GM21723 (cell line): ENCODE measurements at regions not wholly inside any gene's neighbourhood (a gene's known extent, or its start where the extent isn't known, plus 50 kb on each side); places are given as distances from the start of the nearest gene placed in this dataset.

ENCODE experiments used
- ATAC-seq: cut with Tn5 transposase; IDR thresholded peaks from one replicate; pipeline ENCODE4 v1.9.1; 2021; ENCODE audit warnings: mild to moderate bottlenecking, moderate library complexity; ENCODE audit not compliant: unreplicated experiment

DNA sequence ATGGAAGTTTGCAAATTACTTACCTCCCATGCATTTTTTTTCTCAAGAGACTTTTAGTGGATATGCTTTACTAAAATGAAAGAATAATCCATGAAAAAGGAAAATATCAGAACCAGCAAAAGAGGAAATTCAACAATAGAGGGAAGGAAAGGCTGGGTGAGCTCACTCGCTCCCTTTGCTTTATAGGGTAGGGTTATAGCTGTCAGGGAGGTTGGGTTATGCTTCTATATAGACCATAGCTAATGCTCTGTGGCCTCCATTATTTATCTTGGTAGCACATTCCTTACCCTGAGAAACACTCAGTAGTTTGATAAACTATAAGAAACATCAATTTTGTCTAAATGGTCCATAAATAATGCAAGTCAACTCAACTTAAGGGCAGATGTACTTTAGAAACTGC is 215.9 kb upstream of the FAR2 start:
- no peak for ATAC-seq

DNA sequence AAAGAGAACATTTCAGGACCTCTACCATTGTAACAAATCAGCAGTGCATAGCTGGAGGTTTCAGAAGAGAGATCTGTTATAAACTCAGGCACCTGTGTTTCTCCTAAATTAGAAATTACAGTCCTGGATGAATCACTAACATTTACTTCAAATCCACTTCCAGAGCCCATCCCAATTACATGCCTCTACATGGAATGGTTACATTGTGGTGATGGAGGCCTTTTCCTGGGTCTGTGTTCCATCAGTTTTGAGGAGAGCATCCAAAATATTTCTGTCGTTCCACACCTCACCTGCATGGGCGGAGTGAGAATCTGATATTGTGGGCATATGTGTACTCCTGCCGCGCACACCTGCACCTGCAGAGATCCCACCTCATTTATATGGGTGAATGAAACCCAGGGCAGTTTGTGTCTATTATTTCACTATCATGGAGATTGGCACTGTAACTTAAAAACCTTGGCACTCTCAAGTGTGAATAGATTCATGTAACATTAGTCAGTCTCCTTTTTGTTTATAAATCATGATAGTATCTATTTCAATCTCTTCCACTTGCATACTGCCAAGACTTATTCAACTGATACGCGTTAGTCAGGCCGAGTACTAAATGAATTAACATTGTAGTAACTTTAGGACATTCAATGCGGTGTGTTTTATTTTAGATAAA is 215.1 kb upstream of the FAR2 start:
- no peak for ATAC-seq

DNA sequence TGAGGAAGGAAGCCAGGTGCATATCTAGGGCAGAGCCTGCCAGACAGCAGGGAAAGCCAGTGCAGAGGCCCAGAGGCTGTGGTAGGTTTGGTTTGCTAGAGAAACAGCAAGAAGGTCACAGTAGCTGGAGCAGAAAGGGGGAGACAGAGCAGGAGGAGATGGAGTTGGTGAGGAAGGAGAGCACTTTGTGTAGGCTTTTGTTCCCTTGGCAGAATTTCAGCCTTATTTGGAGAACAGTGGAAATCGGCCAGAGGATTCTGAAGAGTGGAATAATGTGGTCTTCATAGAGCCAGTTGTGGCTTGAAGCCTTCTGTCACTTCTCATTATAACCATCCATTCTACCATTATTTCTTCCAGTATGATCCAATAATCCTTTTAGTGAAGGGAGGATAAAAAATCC is 212.9 kb upstream of the FAR2 start:
- ATAC-seq = no peak

DNA sequence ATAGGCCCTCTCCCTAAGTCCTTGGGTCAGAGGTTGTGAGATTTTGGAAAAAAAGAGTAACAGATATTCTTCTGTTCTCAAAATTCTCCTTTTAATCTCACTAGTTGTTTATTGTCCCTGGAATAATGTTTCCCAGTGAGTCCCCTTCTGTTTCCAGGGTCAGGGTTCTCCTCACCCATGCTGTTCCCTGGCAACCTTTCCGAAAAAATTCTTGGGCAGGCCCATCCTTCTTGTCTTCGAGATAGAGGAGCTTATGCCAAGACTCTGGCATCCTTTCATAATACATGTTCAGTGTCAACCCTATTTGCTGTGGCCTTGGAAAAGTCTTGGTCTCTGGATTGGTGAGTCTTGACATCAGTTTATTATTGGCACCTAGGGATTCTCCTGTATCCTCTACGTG is 212.4 kb upstream of the FAR2 start:
- ATAC-seq = no peak

DNA sequence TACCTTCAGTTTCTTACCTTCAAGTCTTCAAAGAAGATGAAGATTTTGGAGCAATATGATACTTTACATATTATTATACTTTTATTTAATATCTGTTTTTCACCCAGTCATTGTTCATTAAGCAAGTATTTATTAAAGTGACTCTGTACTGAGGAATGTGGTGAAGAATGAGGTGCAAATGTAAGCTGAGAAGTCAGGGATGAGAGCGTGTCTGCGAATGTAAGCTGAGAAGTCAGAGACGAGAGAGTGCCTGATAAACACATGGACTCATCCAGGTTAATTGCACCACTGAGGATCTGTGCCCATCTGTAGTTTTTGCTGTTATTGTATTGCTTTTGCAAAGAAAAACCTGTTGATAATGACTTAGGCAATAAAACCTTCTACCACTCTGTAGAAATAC is 211.9 kb upstream of the FAR2 start:
- no peak for ATAC-seq

DNA sequence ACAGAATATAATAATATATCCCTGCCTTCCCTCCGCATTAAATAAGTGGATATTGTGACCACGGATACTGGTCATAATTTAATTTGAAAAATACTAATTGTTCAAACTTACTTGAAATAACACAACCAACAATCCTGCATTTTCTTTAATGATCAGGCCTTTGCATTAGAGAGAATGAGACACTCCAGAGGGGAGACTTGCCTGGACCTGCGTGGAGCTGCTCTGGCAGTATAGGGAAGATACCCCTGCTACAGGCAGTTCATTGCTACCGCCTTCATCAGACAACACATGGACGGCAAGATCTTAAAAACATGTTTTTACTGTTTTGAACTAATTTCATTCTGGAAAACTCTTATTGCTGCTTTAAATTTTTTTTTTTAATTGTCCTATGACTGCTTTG is 211.0 kb upstream of the FAR2 start:
- no peak for ATAC-seq

DNA sequence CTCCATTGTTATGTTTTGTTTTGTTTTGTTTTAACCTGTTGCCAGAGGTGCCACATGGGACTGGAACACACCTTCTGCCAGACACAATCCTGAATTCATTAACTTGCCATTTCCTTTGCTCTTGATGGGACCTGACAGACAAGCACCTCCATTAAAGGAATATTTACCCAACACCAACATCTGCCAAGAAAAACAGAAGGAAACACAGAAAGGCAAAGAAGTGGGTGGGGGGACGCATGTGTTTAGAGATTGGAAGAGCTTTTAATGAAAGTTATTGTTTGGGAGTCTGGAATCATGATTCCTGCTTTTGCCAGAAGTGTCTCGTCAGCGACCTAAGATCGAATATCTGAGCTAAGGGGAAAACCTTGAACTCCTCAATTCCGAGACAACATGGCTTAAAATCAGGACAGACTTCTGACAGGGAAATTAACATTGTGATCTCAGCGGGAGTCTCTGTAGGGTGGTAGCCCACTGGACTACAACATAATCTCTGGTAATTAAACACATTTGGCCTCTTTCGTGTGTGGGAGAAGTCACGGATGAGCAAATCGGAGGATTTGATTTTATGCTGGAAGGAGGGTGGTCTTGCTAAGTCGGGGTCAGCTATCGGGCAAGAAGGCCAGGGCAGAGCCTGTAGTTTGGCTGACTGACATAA is 210.4 kb upstream of the FAR2 start:
- no peak for ATAC-seq

DNA sequence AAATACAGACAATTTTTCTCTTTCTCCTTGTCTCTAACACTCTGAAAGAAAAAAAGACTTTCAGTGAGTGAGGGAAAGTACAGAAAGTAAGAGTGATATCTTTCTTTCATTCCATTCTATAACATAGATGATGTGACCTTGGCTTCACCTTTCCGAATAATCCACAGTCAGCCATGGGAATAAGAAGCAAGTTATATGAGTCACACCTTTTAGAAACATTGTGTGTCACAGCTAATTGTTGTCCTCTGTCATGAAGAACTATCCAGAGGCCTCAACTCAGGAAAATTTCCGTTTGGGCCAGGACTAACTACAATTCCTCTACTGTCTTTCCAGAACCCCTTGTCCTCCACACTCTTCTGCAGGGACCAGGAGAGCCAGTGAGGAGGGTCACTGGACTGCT is 209.7 kb upstream of the FAR2 start:
- no peak for ATAC-seq

DNA sequence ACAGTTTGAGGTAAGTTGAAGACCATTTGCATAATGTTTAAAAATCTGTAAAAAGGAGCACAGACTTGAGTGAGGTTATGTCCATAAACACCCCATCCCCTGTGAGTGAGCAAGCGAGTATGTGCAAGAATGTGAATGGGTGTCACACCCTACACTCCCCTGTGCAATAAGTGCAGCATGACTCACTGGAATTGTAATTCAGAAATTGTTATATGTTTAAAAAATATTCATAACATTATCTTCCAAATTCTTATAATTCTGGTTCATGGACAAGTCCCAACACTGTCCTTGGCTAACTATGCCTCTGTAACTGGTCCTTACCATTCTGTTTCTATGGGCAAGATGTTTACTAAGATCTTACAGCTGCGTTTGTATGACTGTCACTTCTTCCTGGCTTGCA is 207.8 kb upstream of the FAR2 start:
- ATAC-seq = no peak

DNA sequence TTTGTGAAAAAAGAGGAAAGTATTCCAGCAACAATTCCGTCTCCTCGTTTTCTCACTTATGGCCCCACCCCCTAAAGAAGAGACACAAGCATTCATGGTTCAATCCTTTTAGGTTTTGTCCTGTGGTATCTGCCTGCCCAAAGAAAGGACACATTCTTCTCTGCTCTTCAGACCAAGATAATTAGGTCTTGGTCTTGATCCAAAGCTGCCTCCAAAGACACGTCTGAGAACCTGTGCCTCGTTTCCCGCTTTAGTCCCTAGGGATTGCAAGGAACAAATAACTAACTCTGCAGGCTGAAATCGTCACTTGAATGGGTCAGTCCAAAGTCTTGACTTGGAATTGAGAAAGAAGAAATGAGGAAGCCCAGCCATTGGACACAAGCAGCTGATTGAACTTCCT is 202.7 kb upstream of the FAR2 start:
- ATAC-seq = no peak

DNA sequence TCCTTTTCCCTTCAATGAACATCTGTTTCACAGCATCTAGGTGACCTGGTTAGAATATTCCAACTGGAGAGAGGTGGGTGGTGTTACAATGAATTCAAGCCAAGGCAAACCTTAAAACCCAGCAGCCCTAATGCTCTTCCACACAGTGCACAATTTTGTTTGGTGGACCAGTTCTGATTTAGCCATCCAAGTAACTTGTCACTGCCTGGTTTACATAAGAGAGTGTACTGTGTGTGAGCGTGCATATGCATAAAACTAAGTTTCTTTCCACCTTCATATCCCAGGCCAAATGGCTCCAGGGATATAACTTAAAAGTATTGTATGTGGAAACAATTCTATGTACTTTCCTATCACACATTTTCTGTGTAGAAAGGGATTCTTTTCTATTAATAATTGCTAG is 200.4 kb upstream of the FAR2 start:
- no peak for ATAC-seq

DNA sequence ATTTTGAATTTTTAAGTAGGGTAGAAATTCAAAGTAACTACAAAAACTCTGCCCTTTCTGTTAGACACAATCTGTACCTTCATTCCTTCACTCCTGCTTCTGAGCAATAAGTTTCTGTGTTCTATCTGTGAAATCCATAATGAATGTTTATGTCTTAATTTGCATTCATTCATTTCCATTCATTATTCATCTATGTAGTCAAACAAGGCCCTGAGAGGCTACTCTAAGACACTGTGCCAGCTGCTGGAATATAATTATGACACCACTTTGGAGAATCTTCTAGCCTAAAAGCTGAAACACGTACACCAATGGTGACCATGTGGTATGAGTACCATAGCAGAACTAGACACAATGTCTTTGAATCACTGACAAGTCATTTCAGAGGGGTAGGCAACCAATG is 199.9 kb upstream of the FAR2 start:
- ATAC-seq = no peak

DNA sequence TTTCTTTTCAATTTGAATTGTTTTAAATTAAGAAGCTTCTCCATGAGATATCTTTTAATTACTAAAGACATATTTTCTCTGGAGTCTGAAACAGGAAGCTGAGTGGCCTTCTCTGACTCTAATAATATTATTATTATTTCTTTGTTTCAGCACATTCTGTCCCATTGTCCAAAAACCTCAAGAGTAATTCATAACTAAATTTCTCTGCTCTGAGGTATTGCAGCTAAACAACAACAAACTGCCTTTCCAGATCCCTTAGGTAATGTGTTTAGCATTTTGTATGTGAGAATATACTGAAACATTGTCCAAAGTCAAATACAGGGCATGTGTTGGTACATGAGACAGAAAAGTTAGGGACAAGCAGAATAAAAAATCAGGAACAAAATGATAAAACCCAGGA is 199.0 kb upstream of the FAR2 start:
- ATAC-seq = no peak

DNA sequence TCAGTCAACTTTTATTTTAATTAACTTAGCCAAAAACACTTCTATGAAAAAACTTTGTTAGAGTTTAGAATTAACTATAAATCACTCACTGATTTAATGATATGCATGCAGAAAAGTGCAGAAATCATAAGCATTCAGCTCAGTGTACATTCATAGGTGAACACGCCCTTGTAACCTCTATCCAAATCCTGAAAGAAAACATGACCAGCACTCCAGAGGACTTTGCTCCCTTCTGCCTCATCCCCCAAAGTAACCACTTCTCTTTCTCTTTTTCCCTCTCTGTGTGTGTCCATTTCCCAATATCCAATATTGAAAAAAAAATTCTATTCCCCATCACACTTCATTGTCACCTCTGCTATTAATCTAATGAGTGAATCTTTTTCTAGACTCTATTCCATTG is 197.1 kb upstream of the FAR2 start:
- no peak for ATAC-seq

DNA sequence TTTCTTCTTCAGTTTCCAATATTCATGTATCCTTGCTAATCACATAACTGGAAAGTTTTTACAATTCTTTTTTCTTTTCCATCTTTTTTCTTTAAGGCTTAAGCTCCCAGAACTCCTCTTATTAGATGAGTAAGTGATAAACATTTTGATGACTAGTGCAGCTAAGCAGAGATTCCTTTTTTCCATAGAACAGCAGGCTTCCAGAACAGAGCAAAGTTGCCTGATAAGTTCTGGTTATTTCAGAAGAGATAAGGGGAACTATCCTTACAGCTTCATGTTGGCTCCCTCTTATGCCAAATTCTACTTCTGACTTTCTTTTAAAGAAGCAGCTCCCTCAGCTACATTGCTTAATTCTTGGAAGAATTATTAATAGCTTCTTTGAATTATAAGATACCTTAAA is 194.7 kb upstream of the FAR2 start:
- ATAC-seq = no peak

DNA sequence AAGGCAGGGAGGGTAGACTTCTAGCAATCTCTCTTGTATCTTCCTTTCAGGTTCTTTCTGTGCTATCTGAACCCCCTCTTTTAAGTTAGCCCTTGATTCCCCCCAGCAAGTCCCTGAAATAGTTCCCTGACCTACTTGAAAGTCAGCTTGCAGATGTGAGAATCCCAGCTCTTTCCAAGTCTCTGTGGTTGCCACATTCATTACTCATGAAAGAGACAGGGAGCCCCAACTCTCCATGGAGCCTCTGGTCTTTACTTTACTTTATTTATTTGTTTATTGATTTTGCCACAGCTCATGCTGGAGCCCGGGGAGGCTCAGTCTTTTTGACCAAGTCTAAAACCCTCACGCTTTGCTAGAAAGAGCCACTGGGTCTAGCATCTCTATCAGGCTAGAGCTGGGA is 193.6 kb upstream of the FAR2 start:
- ATAC-seq = no peak

DNA sequence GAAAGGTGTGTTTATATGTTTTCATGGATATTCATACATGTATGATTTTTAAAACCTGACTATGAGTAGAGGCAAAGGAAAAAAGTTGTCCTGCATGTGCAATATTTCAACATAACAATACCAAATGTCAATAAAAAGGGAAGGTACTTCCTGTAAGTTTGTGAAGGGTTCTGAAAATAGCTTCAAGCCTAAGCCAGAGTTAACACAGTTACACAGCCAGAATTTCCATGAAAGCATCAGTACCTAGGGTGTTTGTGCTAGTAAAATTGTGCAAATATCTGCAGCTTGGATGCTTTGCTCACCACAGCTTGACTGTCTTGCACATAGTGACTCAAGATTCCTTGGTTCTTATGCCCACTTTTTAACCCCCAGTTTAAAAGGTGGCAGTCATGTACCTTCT is 193.1 kb upstream of the FAR2 start:
- no peak for ATAC-seq

DNA sequence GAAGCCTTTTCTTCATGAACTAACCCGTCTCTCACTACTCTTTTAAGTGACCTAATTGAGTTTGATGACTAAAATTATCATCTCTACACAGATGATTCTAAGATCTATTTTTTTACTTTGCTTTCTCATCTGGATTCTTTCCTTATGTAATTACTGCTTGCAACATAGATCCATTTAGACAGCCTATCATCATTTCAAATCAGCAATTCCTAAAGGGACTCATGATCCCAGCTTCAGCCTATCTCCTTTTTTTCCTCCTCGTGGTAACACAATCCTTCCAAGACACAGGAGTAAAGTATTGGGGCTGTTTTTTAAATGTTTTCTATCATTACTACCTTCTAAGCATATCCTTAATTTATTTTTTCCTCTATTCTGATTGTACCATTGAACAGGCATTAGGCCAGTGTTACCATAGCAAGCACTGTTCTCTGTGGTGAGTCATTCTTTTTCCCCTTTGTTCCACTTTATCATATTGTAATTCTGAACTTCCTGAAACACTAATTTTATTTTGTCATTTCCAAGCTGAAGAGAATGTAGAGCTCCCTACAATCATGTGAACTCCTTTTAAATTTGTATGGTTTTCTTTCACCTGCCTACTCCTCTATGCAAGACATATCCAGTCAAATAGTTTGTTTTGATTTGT is 190.4 kb upstream of the FAR2 start:
- no peak for ATAC-seq

DNA sequence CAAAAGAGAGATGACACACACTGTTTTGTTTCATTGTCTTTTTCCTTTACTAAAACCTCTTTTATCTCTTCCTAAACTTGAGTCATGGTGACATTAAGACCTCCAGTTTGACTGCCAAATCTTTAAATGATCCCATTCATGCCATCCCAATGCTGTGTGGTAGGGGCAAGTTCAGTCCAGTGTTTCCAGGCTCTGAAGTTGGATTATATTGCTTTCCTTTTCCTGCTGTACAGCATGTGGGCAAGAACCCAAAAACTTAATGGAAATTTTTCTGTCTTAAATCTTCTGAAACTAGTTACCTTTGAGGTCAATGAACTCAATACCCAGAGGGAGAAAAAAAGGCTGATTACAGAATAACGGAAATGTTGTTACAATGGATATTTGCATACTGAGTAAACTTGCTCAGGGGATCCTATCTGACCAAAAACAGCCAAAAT is 187.1 kb upstream of the FAR2 start:
- ATAC-seq = no peak

DNA sequence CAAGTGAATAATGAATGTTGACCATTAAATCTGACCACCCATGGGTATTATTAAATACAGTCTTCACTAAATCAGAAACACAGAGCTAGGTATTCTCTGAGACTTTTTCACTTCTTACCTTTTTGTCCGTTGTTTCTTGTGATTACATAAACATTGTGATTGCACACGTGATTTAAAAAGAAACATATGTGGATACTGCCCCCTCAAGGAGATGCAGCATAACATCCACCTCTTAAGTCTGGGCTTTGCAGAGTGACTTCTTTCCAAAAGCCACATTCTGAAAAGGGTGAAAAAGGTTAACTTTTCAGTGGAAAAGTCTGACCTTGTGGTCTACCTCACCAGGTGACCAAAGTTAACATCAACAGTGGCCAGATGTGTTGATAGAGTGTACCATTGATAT is 185.5 kb upstream of the FAR2 start:
- no peak for ATAC-seq

DNA sequence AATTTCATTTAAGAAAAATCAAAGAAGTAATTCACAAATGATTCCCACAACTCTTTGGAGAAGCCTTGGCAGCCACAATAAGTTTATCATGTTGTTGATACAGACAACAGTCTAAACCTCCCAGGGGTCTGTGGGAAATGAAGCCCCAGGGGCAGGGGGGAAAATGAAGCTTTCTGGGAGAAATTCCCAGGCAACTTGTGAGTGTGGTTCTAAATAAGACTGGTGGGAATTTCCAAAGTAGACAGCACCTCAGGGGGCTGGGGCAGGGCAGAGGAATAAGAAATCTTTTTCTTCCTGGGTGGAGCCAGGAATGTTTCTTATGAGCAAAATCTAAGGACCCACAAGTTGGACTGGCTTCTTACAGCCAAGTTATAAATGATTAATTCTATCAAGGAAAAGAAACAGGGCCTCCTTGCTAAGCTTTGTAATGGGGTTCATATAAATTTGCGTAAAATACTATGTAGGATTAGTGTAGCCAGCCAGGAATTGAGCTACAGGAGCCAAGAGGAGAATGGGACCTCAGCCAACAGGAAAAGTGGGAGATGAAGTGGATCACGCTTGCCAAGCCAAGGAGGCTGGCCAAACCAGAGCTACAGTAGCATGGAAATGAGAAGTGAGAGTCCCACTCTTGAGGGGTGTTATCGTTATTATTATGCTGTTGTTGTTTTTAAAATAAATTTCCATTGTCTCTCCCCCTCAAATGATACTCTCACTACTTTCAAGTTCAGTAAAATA is 182.9 kb upstream of the FAR2 start:
- no peak for ATAC-seq

DNA sequence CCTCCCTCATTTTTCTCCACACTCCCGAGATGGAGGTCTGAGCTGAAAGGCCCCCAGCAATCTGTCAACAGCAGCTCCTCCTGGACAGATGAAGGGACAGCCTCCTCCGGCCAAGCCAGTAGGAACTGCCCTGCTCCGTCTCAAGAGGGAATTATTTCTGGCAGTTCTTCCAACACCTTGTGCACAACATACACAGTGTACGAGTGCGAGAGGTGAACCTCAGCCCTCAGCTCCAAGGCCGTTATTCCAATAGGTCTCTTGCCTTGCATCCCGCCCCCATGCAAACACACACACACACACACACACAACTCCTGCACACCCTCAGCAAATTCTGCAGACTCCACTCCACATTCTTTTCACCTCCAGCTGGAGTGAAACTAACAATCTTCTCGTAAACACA is 181.7 kb upstream of the FAR2 start:
- ATAC-seq = no peak
